Fibroblast of villous mesenchyme (primary cell): ENCODE measurements at regions not wholly inside any gene's neighbourhood (a gene's known extent, or its start where the extent isn't known, plus 50 kb on each side); places are given as distances from the start of the nearest gene placed in this dataset.

Experiments used
- DNase-seq: peaks from one replicate; pipeline ENCODE4 v3.0.0-alpha.2; 2010; ENCODE audit warnings: low read depth
- H3K4me3 ChIP-seq: 2 replicates; pipeline ENCODE4 v1.5.1; 2011; ENCODE audit warnings: low read depth, mild to moderate bottlenecking, low read length
- CTCF ChIP-seq: IDR thresholded peaks from 2 replicates; pipeline ENCODE4 v1.5.1; 2012; ENCODE audit warnings: low read depth, mild to moderate bottlenecking, low read length; ENCODE audit not compliant: insufficient read depth

- no peak for TF ChIP-seq CTCF
- DNase-seq, result no peak
- H3K4me3 ChIP-seq, result no peak overlapping the region
Measured at GRCh38 chr6:43893073-43893472, 123.1 kb downstream of the VEGFA start.

GRCh38 chr6:43891072-43891870, 121.3 kb downstream of the VEGFA start:
- no peak for TF ChIP-seq CTCF
- DNase-seq, result no peak

GRCh38 chr6:43890197-43891062, 120.4 kb downstream of the VEGFA start:
- TF ChIP-seq CTCF, result no peak
- H3K4me3 ChIP-seq, result no peak overlapping the region
- no peak for DNase-seq

More at GRCh38 chr6:43891072-43891870, 121.3 kb downstream of the VEGFA start:
- no peak overlapping the region for H3K4me3 ChIP-seq

- no peak for TF ChIP-seq CTCF
- DNase-seq, result no peak
- no peak overlapping the region for H3K4me3 ChIP-seq
Measured at GRCh38 chr6:43887906-43888683, 118.1 kb downstream of the VEGFA start.

- no peak for TF ChIP-seq CTCF
- DNase-seq, result peak; percentile 39
Measured at GRCh38 chr6:43887340-43887858, 117.4 kb downstream of the VEGFA start.

GRCh38 chr6:43886717-43887339, 116.8 kb downstream of the VEGFA start:
- no peak for TF ChIP-seq CTCF

More at GRCh38 chr6:43887340-43887858, 117.4 kb downstream of the VEGFA start:
- no peak overlapping the region for H3K4me3 ChIP-seq

More at GRCh38 chr6:43886717-43887339, 116.8 kb downstream of the VEGFA start:
- H3K4me3 ChIP-seq, result no peak overlapping the region
- no peak for DNase-seq
